Adrenal gland (tissue), 5 donors: ENCODE measurements at regions not wholly inside any gene's neighbourhood (a gene's known extent, or its start where the extent isn't known, plus 50 kb on each side); places are given as distances from the start of the nearest gene placed in this dataset.

ENCODE experiments used
- CTCF ChIP-seq, 6 experiments: fragments of 450-650 bp in 4 of 6; fragments of 200-600 bp in 2 of 6; sonication (generic) in 1 of 6; IDR thresholded peaks; 1 replicate in 5 of 6; 2 replicates in 1 of 6; pipeline versions ENCODE4 v1.5.1 to v1.8.0; 2016 to 2021; ENCODE audit warnings: antibody characterized with exemption in 6 of 6, mild to moderate bottlenecking in 2 of 6, moderate library complexity in 1 of 6
- POLR2A ChIP-seq, 2 donors: fragments of 450-650 bp; IDR thresholded peaks; one replicate each; pipeline ENCODE4 v1.6.1; 2017; ENCODE audit warnings: antibody characterized with exemption in 2 of 2, mild to moderate bottlenecking in 2 of 2, moderate library complexity in 1 of 2
- donor health status: DM: no; HTN: no; CAD: no.

GRCh38 chrX:3226087-3226486 is 120.4 kb downstream of the MXRA5 start:
- TF ChIP-seq CTCF (IDR thresholded peaks at IDR 0.05): no peak
- no peak for TF ChIP-seq POLR2A (IDR thresholded peaks at IDR 0.05)
